ENCODE measurements at regions not wholly inside any gene's neighbourhood (a gene's known extent, or its start where the extent isn't known, plus 50 kb on each side); places are given as distances from the start of the nearest gene placed in this dataset.

GRCh38 chr15:39265261-39265660 is 315.6 kb upstream of the THBS1 start:
- intact Hi-C loops (cut with DNase I): no loop called here
- DNase-seq (no peak), ATAC-seq (ENCODE audit: poor library complexity) (no peak)

- ATAC-seq (ENCODE audit: poor library complexity) (no peak), DNase-seq (no peak)
- intact Hi-C loops (cut with DNase I): no loop called here
Measured at GRCh38 chr15:39266890-39267289, 314.0 kb upstream of the THBS1 start.

GRCh38 chr15:39267685-39268084 is 313.2 kb upstream of the THBS1 start:
- intact Hi-C loops (cut with DNase I): no loop called here
- DNase-seq (no peak), ATAC-seq (ENCODE audit: poor library complexity) (no peak)

GRCh38 chr15:39269352-39269751 is 311.5 kb upstream of the THBS1 start:
- ATAC-seq (ENCODE audit: poor library complexity): no peak
- intact Hi-C loops (cut with DNase I): no loop called here
- no peak for DNase-seq

GRCh38 chr15:39269821-39270220 is 311.1 kb upstream of the THBS1 start:
- no peak for ATAC-seq (ENCODE audit: poor library complexity)
- intact Hi-C loops (cut with DNase I): no loop called here
- DNase-seq: no peak

GRCh38 chr15:39270221-39270855 is 310.5 kb upstream of the THBS1 start:
- DNase-seq: no peak
- intact Hi-C loops (cut with DNase I): no loop called here
- no peak for ATAC-seq (ENCODE audit: poor library complexity)

- DNase-seq (no peak), ATAC-seq (ENCODE audit: poor library complexity) (no peak)
- intact Hi-C loops (cut with DNase I): no loop called here
Measured at GRCh38 chr15:39270934-39271333, 309.9 kb upstream of the THBS1 start.

GRCh38 chr15:39272901-39273300 is 308.0 kb upstream of the THBS1 start:
- intact Hi-C loops (cut with DNase I): no loop called here
- ATAC-seq (ENCODE audit: poor library complexity): no peak
- no peak for DNase-seq

- DNase-seq (no peak), ATAC-seq (ENCODE audit: poor library complexity) (peak; percentile 64)
- intact Hi-C loops (cut with DNase I): no loop called here
Measured at GRCh38 chr15:39273717-39274411, 307.0 kb upstream of the THBS1 start.

- ATAC-seq (ENCODE audit: poor library complexity) (no peak), DNase-seq (no peak)
- intact Hi-C loops (cut with DNase I): no loop called here
Measured at GRCh38 chr15:39275066-39275465, 305.8 kb upstream of the THBS1 start.

GRCh38 chr15:39279311-39279710 is 301.6 kb upstream of the THBS1 start:
- ATAC-seq (ENCODE audit: poor library complexity): no peak
- intact Hi-C loops (cut with DNase I): no loop called here
- no peak for DNase-seq

- ATAC-seq (ENCODE audit: poor library complexity) (no peak), DNase-seq (no peak)
- intact Hi-C loops (cut with DNase I): no loop called here
Measured at GRCh38 chr15:39281094-39281493, 299.8 kb upstream of the THBS1 start.

GRCh38 chr15:39282663-39283208 is 298.1 kb upstream of the THBS1 start:
- intact Hi-C loops (cut with DNase I): no loop called here
- no peak for ATAC-seq (ENCODE audit: poor library complexity)
- no peak for DNase-seq

GRCh38 chr15:39283531-39283930 is 297.3 kb upstream of the THBS1 start:
- no peak for ATAC-seq (ENCODE audit: poor library complexity)
- DNase-seq: no peak
- intact Hi-C loops (cut with DNase I): no loop called here

- no peak for DNase-seq
- ATAC-seq (ENCODE audit: poor library complexity): no peak
- intact Hi-C loops (cut with DNase I): no loop called here
Measured at GRCh38 chr15:39285071-39285470, 295.8 kb upstream of the THBS1 start.

GRCh38 chr15:39285663-39286062 is 295.2 kb upstream of the THBS1 start:
- intact Hi-C loops (cut with DNase I): no loop called here
- ATAC-seq (ENCODE audit: poor library complexity) (no peak), DNase-seq (no peak)

GRCh38 chr15:39286706-39287105 is 294.2 kb upstream of the THBS1 start:
- DNase-seq (no peak), ATAC-seq (ENCODE audit: poor library complexity) (no peak)
- intact Hi-C loops (cut with DNase I): no loop called here

- intact Hi-C loops (cut with DNase I): no loop called here
Measured at GRCh38 chr15:39287322-39288195, 293.3 kb upstream of the THBS1 start.

GRCh38 chr15:39290711-39291435 is 290.0 kb upstream of the THBS1 start:
- DNase-seq: no peak
- ATAC-seq (ENCODE audit: poor library complexity): no peak
- intact Hi-C loops (cut with DNase I): no loop called here

More at GRCh38 chr15:39287322-39288195, 293.3 kb upstream of the THBS1 start:
- DNase-seq (no peak), ATAC-seq (ENCODE audit: poor library complexity) (no peak)

Measured in Right ventricle myocardium superior (tissue), 1 donor.